ENCODE measurements at regions not wholly inside any gene's neighbourhood (a gene's known extent, or its start where the extent isn't known, plus 50 kb on each side); places are given as distances from the start of the nearest gene placed in this dataset.

GRCh38 chr3:80263260-80263659, 495.5 kb upstream of the ROBO1 start:
- no peak for DNase-seq

- DNase-seq, result no peak
Observed at GRCh38 chr3:80261082-80261481, 493.3 kb upstream of the ROBO1 start.

- no peak for DNase-seq
Observed at GRCh38 chr3:80259736-80260135, 491.9 kb upstream of the ROBO1 start.

- no peak for DNase-seq
Observed at GRCh38 chr3:80252113-80252512, 484.3 kb upstream of the ROBO1 start.

- no peak for DNase-seq
Observed at GRCh38 chr3:80247766-80248165, 480.0 kb upstream of the ROBO1 start.

GRCh38 chr3:80244390-80244789, 476.6 kb upstream of the ROBO1 start:
- DNase-seq, result no peak

GRCh38 chr3:80241791-80242190, 474.0 kb upstream of the ROBO1 start:
- DNase-seq, result no peak

- DNase-seq, result no peak
Observed at GRCh38 chr3:80239301-80239700, 471.5 kb upstream of the ROBO1 start.

- no peak for DNase-seq
Observed at GRCh38 chr3:80238606-80239005, 470.8 kb upstream of the ROBO1 start.

GRCh38 chr3:80238152-80238551, 470.4 kb upstream of the ROBO1 start:
- DNase-seq, result no peak

- no peak for DNase-seq
Observed at GRCh38 chr3:80234706-80235105, 466.9 kb upstream of the ROBO1 start.

- DNase-seq, result no peak
Observed at GRCh38 chr3:80233576-80233975, 465.8 kb upstream of the ROBO1 start.

- DNase-seq, result no peak
Observed at GRCh38 chr3:80232760-80233159, 465.0 kb upstream of the ROBO1 start.

GRCh38 chr3:80230962-80231361, 463.2 kb upstream of the ROBO1 start:
- DNase-seq, result no peak

- no peak for DNase-seq
Observed at GRCh38 chr3:80227216-80227615, 459.4 kb upstream of the ROBO1 start.

- no peak for DNase-seq
Observed at GRCh38 chr3:80215191-80215590, 447.4 kb upstream of the ROBO1 start.

- no peak for DNase-seq
Observed at GRCh38 chr3:80213086-80213485, 445.3 kb upstream of the ROBO1 start.

- DNase-seq, result no peak
Observed at GRCh38 chr3:80192936-80193335, 425.1 kb upstream of the ROBO1 start.

GRCh38 chr3:80190051-80190450, 422.3 kb upstream of the ROBO1 start:
- DNase-seq, result no peak

GRCh38 chr3:80187981-80188380, 420.2 kb upstream of the ROBO1 start:
- no peak for DNase-seq

GRCh38 chr3:80159990-80160506, 392.2 kb upstream of the ROBO1 start:
- DNase-seq, result no peak

GRCh38 chr3:80158332-80158731, 390.5 kb upstream of the ROBO1 start:
- DNase-seq, result no peak

- no peak for DNase-seq
Observed at GRCh38 chr3:80157546-80157945, 389.7 kb upstream of the ROBO1 start.

- no peak for DNase-seq
Observed at GRCh38 chr3:80152692-80153091, 384.9 kb upstream of the ROBO1 start.

GRCh38 chr3:80142714-80143113, 374.9 kb upstream of the ROBO1 start:
- no peak for DNase-seq

GRCh38 chr3:80141557-80141956, 373.8 kb upstream of the ROBO1 start:
- DNase-seq, result no peak

Measured in CD4-positive, alpha-beta T cell treated with Interleukin-4 for 4 hours (primary cell).